ENCODE measurements at regions not wholly inside any gene's neighbourhood (a gene's known extent, or its start where the extent isn't known, plus 50 kb on each side); places are given as distances from the start of the nearest gene placed in this dataset.
A peak's percentile ranks its signal among the peaks of the same experiment; 100 is the strongest.

GRCh38 chr6:14903176-14904038 is 342.5 kb upstream of the JARID2 start:
- DNase-seq (ENCODE audit: low spot score) = no peak

- no peak for DNase-seq (ENCODE audit: low spot score)
Observed at GRCh38 chr6:14905201-14905600, 340.7 kb upstream of the JARID2 start.

GRCh38 chr6:14906621-14907020 is 339.2 kb upstream of the JARID2 start:
- no peak for DNase-seq (ENCODE audit: low spot score)

- DNase-seq (ENCODE audit: low spot score) = no peak
Observed at GRCh38 chr6:14910692-14911547, 334.9 kb upstream of the JARID2 start.

DNA sequence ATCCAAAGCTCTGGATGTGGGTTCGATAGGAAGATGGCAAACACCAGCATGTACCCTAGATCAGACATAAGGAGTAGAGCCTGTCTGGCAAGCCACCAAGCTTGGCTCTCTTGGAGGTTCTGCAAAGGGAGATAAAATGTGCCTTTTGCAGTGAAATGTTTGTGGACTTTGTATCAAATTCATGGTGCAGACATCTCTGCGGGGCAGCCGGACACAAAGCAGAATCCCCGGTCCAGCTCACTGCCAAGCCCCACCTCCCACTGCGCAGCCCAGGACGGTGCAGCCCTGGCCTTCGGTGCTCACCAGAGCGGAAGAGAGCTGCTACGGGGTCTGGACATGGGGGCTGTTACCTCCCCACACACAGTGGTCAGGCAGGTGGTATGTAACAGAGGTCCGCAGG is 333.6 kb upstream of the JARID2 start:
- DNase-seq (ENCODE audit: low spot score) = no peak

- DNase-seq (ENCODE audit: low spot score) = no peak
Observed at GRCh38 chr6:14912706-14913105, 333.2 kb upstream of the JARID2 start.

- no peak for DNase-seq (ENCODE audit: low spot score)
Observed at GRCh38 chr6:14913931-14914330, 331.9 kb upstream of the JARID2 start.

DNA sequence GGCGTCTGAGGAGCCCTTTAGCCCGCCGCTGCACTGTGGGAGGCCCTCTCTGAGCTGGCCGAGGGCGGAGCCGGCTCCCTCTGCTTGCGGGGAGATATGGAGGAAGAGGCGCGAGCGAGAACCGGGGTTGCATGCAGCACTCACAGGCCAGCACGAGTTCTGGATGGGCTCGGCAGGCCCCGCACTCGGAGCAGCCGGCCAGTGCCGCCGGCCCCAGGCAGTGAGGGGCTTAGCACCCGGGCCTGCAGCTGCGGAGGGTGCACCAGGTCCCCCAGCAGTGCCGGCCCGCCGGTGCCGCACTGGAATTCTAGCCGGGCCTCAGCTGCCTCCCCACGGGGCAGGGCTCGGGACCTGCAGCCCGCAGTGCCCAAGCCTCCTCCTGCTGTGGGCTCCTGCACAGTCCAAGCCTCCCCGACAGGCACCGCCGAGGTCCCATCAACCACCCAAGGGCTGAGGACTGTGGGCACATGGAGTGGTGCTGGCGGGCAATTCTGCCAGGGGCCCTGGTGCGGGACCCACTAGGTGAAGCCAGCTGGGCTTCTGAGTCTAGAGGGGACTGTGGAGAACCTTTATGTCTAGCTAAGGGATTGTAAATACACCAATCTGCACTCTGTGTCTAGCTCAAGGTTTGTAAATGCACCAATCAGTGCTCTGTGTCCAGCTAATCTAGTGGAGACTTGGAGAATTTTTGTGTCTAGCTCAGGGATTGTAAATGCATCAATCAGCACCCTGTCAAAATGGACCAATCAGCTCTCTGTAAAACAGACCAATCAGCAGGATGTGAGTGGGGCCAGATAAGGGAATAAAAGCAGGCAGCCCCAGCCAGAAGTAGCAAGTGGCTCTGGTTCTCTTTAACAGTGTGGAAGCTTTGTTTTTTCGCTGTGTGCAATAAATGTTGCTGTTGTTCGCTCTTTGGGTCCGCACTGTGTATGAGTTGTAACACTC is 329.7 kb upstream of the JARID2 start:
- no peak for DNase-seq (ENCODE audit: low spot score)

- peak; percentile 80 for DNase-seq (ENCODE audit: low spot score)
Observed at GRCh38 chr6:14917109-14917910, 328.6 kb upstream of the JARID2 start.

DNA sequence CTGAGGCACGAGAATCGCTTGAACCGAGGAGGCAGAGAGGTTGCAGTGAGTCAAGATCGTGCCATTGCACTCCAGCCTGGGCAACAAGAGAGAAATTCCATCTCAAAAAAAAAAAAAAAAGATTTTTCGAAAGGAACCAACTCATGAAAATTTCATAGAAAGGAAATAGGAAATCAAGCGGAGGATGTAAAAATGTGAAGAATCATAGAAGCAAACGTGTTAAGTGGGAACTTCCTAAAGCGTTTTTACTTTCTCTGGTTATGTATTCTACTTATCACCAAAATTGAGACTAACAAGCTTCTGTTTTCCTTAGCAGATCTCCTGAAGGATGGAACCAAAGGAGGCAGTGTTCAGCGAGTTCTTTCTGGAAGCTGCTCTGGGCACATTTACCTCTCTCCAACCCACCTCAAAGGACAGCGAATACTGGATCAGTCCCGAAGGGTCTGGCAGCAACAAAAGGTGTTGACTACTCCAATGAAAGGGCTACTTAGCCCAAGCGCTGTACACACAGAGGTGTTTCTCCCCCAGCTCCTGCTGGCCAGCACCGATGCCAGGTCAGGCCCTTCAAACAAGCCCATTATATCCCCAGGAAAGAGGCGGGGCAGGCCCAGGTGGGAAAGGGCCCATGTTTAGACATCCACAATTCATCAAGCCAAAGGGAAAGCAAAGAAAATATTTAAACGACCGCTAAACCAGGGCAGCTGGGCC is 327.5 kb upstream of the JARID2 start:
- no peak for DNase-seq (ENCODE audit: low spot score)

DNA sequence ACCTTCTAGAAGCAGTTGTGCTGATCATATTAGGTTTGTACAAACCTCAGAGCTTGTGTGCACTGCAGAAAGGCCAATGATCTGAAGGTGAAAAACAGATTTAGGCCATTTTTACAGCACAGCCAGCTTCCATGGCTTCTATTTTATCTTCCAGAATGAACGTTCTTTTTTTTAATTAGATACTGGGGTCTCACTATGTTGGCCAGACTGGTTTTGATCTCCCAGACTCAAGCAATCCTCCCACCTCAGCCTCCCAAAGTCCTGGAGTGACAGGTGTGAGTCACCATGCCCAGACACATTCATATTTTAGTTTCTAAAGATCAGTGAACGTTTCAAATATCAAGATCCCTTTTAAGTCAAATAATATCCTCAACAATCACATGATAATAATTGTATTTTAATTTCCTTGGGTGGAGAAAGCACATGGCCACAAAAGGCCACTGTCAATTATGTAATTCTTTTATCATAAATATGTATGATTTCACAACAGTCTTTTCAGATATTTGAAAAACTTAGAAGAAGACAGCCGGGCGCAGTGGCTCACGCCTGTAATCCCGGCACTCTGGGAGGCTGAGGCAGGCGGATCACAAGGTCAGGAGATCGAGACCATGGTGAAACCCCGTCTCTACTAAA is 326.7 kb upstream of the JARID2 start:
- no peak for DNase-seq (ENCODE audit: low spot score)

GRCh38 chr6:14920276-14920675 is 325.6 kb upstream of the JARID2 start:
- no peak for DNase-seq (ENCODE audit: low spot score)

- DNase-seq (ENCODE audit: low spot score) = no peak
Observed at GRCh38 chr6:14921170-14921569, 324.7 kb upstream of the JARID2 start.

- DNase-seq (ENCODE audit: low spot score) = peak; percentile 50
Observed at GRCh38 chr6:14921878-14922671, 323.8 kb upstream of the JARID2 start.

- DNase-seq (ENCODE audit: low spot score) = no peak
Observed at GRCh38 chr6:14922706-14923460, 323.0 kb upstream of the JARID2 start.

- DNase-seq (ENCODE audit: low spot score) = no peak
Observed at GRCh38 chr6:14924126-14925024, 321.5 kb upstream of the JARID2 start.

DNA sequence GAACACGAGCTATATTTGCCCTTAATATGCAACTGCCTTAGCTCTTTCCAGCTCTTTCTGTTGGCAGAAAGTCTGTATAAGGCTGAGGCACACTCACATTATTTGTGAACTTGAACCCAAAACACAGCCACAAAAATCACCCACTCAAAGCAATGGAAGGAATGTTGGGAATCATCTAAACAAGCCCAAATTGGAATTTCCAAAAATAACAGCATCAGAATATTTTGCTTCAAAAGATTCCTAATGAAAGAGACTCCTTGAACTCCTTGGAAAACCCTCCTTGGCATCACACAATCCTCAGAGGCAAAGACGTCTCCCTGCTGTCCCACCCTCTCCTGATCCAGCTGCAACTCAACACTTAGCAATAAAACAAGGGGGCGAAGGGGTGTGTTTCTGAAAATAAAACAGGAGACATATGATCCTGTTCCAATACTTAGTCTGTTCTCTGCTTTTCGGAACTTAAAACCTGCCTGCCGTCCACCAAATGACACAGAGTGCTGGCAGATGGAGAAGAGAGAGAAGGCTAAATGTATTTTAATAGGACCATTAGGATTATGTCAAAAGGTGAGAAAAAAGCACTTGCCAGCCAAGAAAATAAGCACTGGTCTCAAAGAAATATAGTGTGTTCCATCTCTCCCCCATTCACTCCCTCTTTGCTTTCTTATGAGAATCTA is 320.7 kb upstream of the JARID2 start:
- no peak for DNase-seq (ENCODE audit: low spot score)

Measured in putamen (tissue), 1 donor.